Prostate gland (tissue), 2 donors: ENCODE measurements at regions not wholly inside any gene's neighbourhood (a gene's known extent, or its start where the extent isn't known, plus 50 kb on each side); places are given as distances from the start of the nearest gene placed in this dataset.

ENCODE experiments used
- CTCF ChIP-seq, 4 experiments: fragments of 200-600 bp in 2 of 4; fragments of 450-650 bp in 2 of 4; sonication (generic) in 2 of 4; IDR thresholded peaks; 1 replicate in 3 of 4; 2 replicates in 1 of 4; pipeline ENCODE4 v1.5.1; 2016 to 2019; ENCODE audit warnings: antibody characterized with exemption in 4 of 4, mild to moderate bottlenecking in 2 of 4, moderate library complexity in 2 of 4
- POLR2A ChIP-seq: fragments of 450-650 bp; IDR thresholded peaks from one replicate; pipeline ENCODE4 v1.6.1; 2016; ENCODE audit warnings: antibody characterized with exemption, mild to moderate bottlenecking
- POLR2AphosphoS5 ChIP-seq: sonication (generic); formaldehyde crosslinking; IDR thresholded peaks from one replicate; pipeline ENCODE4 v1.6.1; 2017; ENCODE audit warnings: antibody characterized with exemption

GRCh38 chr7:124152859-124153692 lies 120.2 kb upstream of the TMEM229A start:
- TF ChIP-seq CTCF (IDR thresholded peaks at IDR 0.05): peak in 1 of 4 experiments; percentile 8
- no peak for TF ChIP-seq POLR2A
- no peak for TF ChIP-seq POLR2AphosphoS5
